Upper lobe of left lung (tissue), 4 donors: ENCODE measurements at regions not wholly inside any gene's neighbourhood (a gene's known extent, or its start where the extent isn't known, plus 50 kb on each side); places are given as distances from the start of the nearest gene placed in this dataset.

Experiments
- EP300 ChIP-seq, 4 donors: sonication (generic); formaldehyde crosslinking; IDR thresholded peaks; one replicate each; pipeline ENCODE4 v1.5.1; 2017; ENCODE audit warnings: antibody characterized with exemption in 4 of 4, control low read depth in 2 of 4
- POLR2A ChIP-seq, 4 donors: fragments of 450-650 bp; IDR thresholded peaks; one replicate each; pipeline ENCODE4 v1.5.1; 2016 to 2017; ENCODE audit warnings: antibody characterized with exemption in 4 of 4, mild to moderate bottlenecking in 2 of 4
- POLR2AphosphoS5 ChIP-seq, 2 donors: sonication (generic); formaldehyde crosslinking; IDR thresholded peaks; one replicate each; pipeline ENCODE4 v1.5.1; 2017; ENCODE audit warnings: antibody characterized with exemption in 2 of 2
- TF ChIP-seq, protein P1 (sequence below), 6 experiments: fragments of 450-650 bp in 4 of 6; fragments of 200-600 bp in 2 of 6; sonication (generic) in 2 of 6; IDR thresholded peaks; one replicate each; pipeline ENCODE4 v1.5.1; 2016 to 2019; ENCODE audit warnings: antibody characterized with exemption in 6 of 6

DNA sequence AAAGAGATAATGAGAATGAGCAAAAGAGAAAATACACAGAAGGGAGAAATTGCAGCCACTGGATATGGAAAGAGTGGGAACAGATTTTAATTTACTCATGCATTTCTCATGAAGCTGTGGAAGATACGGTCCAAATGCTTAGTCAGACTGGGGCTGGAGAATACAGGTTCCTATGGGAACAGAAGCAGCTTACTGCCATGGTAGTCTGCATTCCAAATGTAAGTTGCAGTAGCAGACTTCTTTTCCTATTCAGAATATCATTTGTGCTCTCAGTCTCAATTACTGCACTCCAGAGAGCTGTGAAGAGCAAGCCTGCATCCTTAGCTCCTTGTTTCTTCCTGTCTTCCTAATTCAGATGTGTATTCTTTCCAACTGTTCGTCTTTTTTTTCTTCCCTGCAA is 190.8 kb upstream of the TMEM196 start:
- TF ChIP-seq POLR2A (IDR thresholded peaks at IDR 0.05) (no peak), POLR2AphosphoS5 (IDR thresholded peaks at IDR 0.05) (no peak), EP300 (IDR thresholded peaks at IDR 0.05) (no peak)
- TF ChIP-seq, protein P1, sequence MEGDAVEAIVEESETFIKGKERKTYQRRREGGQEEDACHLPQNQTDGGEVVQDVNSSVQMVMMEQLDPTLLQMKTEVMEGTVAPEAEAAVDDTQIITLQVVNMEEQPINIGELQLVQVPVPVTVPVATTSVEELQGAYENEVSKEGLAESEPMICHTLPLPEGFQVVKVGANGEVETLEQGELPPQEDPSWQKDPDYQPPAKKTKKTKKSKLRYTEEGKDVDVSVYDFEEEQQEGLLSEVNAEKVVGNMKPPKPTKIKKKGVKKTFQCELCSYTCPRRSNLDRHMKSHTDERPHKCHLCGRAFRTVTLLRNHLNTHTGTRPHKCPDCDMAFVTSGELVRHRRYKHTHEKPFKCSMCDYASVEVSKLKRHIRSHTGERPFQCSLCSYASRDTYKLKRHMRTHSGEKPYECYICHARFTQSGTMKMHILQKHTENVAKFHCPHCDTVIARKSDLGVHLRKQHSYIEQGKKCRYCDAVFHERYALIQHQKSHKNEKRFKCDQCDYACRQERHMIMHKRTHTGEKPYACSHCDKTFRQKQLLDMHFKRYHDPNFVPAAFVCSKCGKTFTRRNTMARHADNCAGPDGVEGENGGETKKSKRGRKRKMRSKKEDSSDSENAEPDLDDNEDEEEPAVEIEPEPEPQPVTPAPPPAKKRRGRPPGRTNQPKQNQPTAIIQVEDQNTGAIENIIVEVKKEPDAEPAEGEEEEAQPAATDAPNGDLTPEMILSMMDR (IDR thresholded peaks at IDR 0.05): no peak
